ENCODE measurements at regions not wholly inside any gene's neighbourhood (a gene's known extent, or its start where the extent isn't known, plus 50 kb on each side); places are given as distances from the start of the nearest gene placed in this dataset.

GRCh38 chr10:121070275-121071070 is 219.3 kb downstream of the WDR11 start:
- Histone ChIP-seq H3K4me3 (ENCODE audit: insufficient read depth, low read depth, low read length) (no peak overlapping the region), H3K4me2 (ENCODE audit: low read length) (no peak overlapping the region), H3K27ac (ENCODE audit: low read depth, low read length) (no peak overlapping the region), H3K9me3 (ENCODE audit: insufficient read depth, low read depth, low read length) (no peaks in the 10 kb centered on the region), H3K36me3 (ENCODE audit: insufficient read depth, low read length) (no peaks in the 10 kb centered on the region), H3K4me1 (ENCODE audit: insufficient read depth, low read length) (no peaks in the 10 kb centered on the region), H3K79me2 (ENCODE audit: insufficient read depth, low read length) (no peaks in the 10 kb centered on the region), H4K20me1 (ENCODE audit: insufficient read depth, low read length) (no peaks in the 10 kb centered on the region), H3K9ac (ENCODE audit: low read length) (no peak overlapping the region), H3K27me3 (ENCODE audit: insufficient read depth, low read length) (no peaks in the 10 kb centered on the region), H2AFZ (ENCODE audit: low read depth, low read length) (no peak overlapping the region)
- H3K27me3 Mint-ChIP-seq (ENCODE audit: low read depth, unreplicated experiment), result peaks cover 5% of the 10 kb centered on the region
- H3K9me3 Mint-ChIP-seq (ENCODE audit: unreplicated experiment), result peaks cover 12% of the 10 kb centered on the region
- DNase-seq (ENCODE audit: low read depth) (no peak), FAIRE-seq (no peak)
- H3K4me1 Mint-ChIP-seq (ENCODE audit: low read depth, unreplicated experiment), result peaks cover 1% of the 10 kb centered on the region
- no peak overlapping the region for H3K27ac Mint-ChIP-seq (ENCODE audit: unreplicated experiment)
- H3K36me3 Mint-ChIP-seq (ENCODE audit: low read depth, unreplicated experiment), result no peaks in the 10 kb centered on the region
- no peak for TF ChIP-seq EZH2 (IDR thresholded peaks at IDR 0.05; ENCODE audit: insufficient read depth, low read length)
- no peak for TF ChIP-seq CTCF (IDR thresholded peaks at IDR 0.05; ENCODE audit: insufficient read depth, low read depth, low read length)
- no peak overlapping the region for H3K4me3 Mint-ChIP-seq (ENCODE audit: unreplicated experiment)

GRCh38 chr10:121071901-121072300 is 220.7 kb downstream of the WDR11 start:
- Mint-ChIP-seq H3K36me3 (ENCODE audit: low read depth, unreplicated experiment) (no peaks in the 10 kb centered on the region), H3K4me3 (ENCODE audit: unreplicated experiment) (no peak overlapping the region), H3K9me3 (ENCODE audit: unreplicated experiment) (peaks cover 12% of the 10 kb centered on the region), H3K4me1 (ENCODE audit: low read depth, unreplicated experiment) (peaks cover 1% of the 10 kb centered on the region), H3K27me3 (ENCODE audit: low read depth, unreplicated experiment) (peaks cover 16% of the 10 kb centered on the region), H3K27ac (ENCODE audit: unreplicated experiment) (no peak overlapping the region)
- H3K4me3 ChIP-seq (ENCODE audit: insufficient read depth, low read depth, low read length), result no peak overlapping the region
- FAIRE-seq (no peak), DNase-seq (ENCODE audit: low read depth) (no peak)
- TF ChIP-seq CTCF (IDR thresholded peaks at IDR 0.05; ENCODE audit: insufficient read depth, low read depth, low read length), result no peak
- TF ChIP-seq EZH2 (IDR thresholded peaks at IDR 0.05; ENCODE audit: insufficient read depth, low read length), result no peak
- H2AFZ ChIP-seq (ENCODE audit: low read depth, low read length), result no peak overlapping the region
- no peaks in the 10 kb centered on the region for H3K4me1 ChIP-seq (ENCODE audit: insufficient read depth, low read length)
- no peaks in the 10 kb centered on the region for H3K27me3 ChIP-seq (ENCODE audit: insufficient read depth, low read length)
- no peak overlapping the region for H3K9ac ChIP-seq (ENCODE audit: low read length)
- no peak overlapping the region for H3K27ac ChIP-seq (ENCODE audit: low read depth, low read length)
- H3K9me3 ChIP-seq (ENCODE audit: insufficient read depth, low read depth, low read length), result no peaks in the 10 kb centered on the region
- H3K36me3 ChIP-seq (ENCODE audit: insufficient read depth, low read length), result no peaks in the 10 kb centered on the region
- no peak overlapping the region for H3K4me2 ChIP-seq (ENCODE audit: low read length)
- no peaks in the 10 kb centered on the region for H4K20me1 ChIP-seq (ENCODE audit: insufficient read depth, low read length)
- no peaks in the 10 kb centered on the region for H3K79me2 ChIP-seq (ENCODE audit: insufficient read depth, low read length)

- Histone ChIP-seq H2AFZ (ENCODE audit: low read depth, low read length) (no peak overlapping the region), H3K27me3 (ENCODE audit: insufficient read depth, low read length) (no peaks in the 10 kb centered on the region), H4K20me1 (ENCODE audit: insufficient read depth, low read length) (no peaks in the 10 kb centered on the region), H3K4me2 (ENCODE audit: low read length) (no peak overlapping the region), H3K36me3 (ENCODE audit: insufficient read depth, low read length) (no peaks in the 10 kb centered on the region), H3K4me3 (ENCODE audit: insufficient read depth, low read depth, low read length) (no peak overlapping the region), H3K4me1 (ENCODE audit: insufficient read depth, low read length) (peaks cover 3% of the 10 kb centered on the region), H3K27ac (ENCODE audit: low read depth, low read length) (no peak overlapping the region), H3K9ac (ENCODE audit: low read length) (no peak overlapping the region), H3K79me2 (ENCODE audit: insufficient read depth, low read length) (no peaks in the 10 kb centered on the region), H3K9me3 (ENCODE audit: insufficient read depth, low read depth, low read length) (no peaks in the 10 kb centered on the region)
- no peaks in the 10 kb centered on the region for H3K36me3 Mint-ChIP-seq (ENCODE audit: low read depth, unreplicated experiment)
- DNase-seq (ENCODE audit: low read depth), result no peak
- peaks cover 7% of the 10 kb centered on the region for H3K9me3 Mint-ChIP-seq (ENCODE audit: unreplicated experiment)
- peaks cover 22% of the 10 kb centered on the region for H3K27me3 Mint-ChIP-seq (ENCODE audit: low read depth, unreplicated experiment)
- no peak overlapping the region for H3K27ac Mint-ChIP-seq (ENCODE audit: unreplicated experiment)
- H3K4me1 Mint-ChIP-seq (ENCODE audit: low read depth, unreplicated experiment), result peaks cover 3% of the 10 kb centered on the region
- H3K4me3 Mint-ChIP-seq (ENCODE audit: unreplicated experiment), result no peak overlapping the region
- no peak for FAIRE-seq
- no peak for TF ChIP-seq EZH2 (IDR thresholded peaks at IDR 0.05; ENCODE audit: insufficient read depth, low read length)
- TF ChIP-seq CTCF (IDR thresholded peaks at IDR 0.05; ENCODE audit: insufficient read depth, low read depth, low read length), result no peak
Observed at GRCh38 chr10:121073728-121074127, 222.6 kb downstream of the WDR11 start.

Data from astrocyte (in vitro differentiated cells and primary cell).